GM12878 (cell line): ENCODE measurements at regions not wholly inside any gene's neighbourhood (a gene's known extent, or its start where the extent isn't known, plus 50 kb on each side); places are given as distances from the start of the nearest gene placed in this dataset.

ENCODE experiments used
- ATAC-seq: fragments of 200-7000 bp; cut with Tn5 transposase; 3 replicates; pipeline ENCODE4 v1.9.1; 2020; ENCODE audit warnings: mild to moderate bottlenecking, moderate library complexity
- BruUV-seq: library from RNA; stranded (reverse); fragments of 400-500 nt; replicated peaks from 2 replicates; lab custom pipeline; 2021; lab: Mats Ljungman, UMichigan
- CTCF ChIA-PET: fragments of 300-600 bp; sonication (Branson Sonifier 250); formaldehyde crosslinking; extraction: SDS; loops from one replicate; lab custom pipeline; 2021; ENCODE audit warnings: inconsistent platforms; lab: Yijun Ruan, JAX
- POLR2A ChIA-PET: fragments of 350-600 bp; formaldehyde crosslinking; extraction: SDS; loops from one replicate; lab custom pipeline; 2021; ENCODE audit warnings: inconsistent platforms; lab: Charles Lee
- RAD21 ChIA-PET: fragments of 300-600 bp; sonication (Branson Sonifier 250); formaldehyde crosslinking; loops from one replicate; lab custom pipeline; 2023; ENCODE audit warnings: antibody characterized with exemption; ENCODE audit not compliant: unreplicated experiment; lab: Charles Lee
- SMC1A ChIA-PET: fragments of 300-600 bp; sonication (Branson Sonifier 250); formaldehyde crosslinking; loops from one replicate; lab custom pipeline; 2023; ENCODE audit not compliant: unreplicated experiment, uncharacterized antibody; lab: Charles Lee
- DNase-seq: peaks from one replicate; pipeline ENCODE4 v3.0.0-alpha.2; 2011; ENCODE audit warnings: low read depth, low spot score
- FAIRE-seq: peaks from 3 replicates; lab custom pipeline; 2011; peaks lifted over from hg19 to GRCh38; lab: Jason Lieb, UNC
- H2AFZ ChIP-seq: 2 replicates; pipeline ENCODE4 v1.6.0; 2011; ENCODE audit warnings: low read depth, low read length, control low read depth; ENCODE audit not compliant: control insufficient read depth
- H3K27ac ChIP-seq: 2 replicates; pipeline ENCODE4 v1.5.1; 2011; ENCODE audit warnings: control low read depth; ENCODE audit not compliant: control insufficient read depth, insufficient read depth
- H3K27me3 ChIP-seq, 2 experiments: replicated peaks in 1 of 2; 2 replicates each; pipeline versions ENCODE4 v1.6.0 to v1.6.1; 2011; ENCODE audit warnings: low read length in 1 of 2; ENCODE audit not compliant: control insufficient read depth in 2 of 2, insufficient read depth in 2 of 2
- H3K36me3 ChIP-seq, 2 experiments: 2 replicates each; pipeline ENCODE4 v1.5.1; 2011; ENCODE audit warnings: low read length in 1 of 2; ENCODE audit not compliant: control insufficient read depth in 2 of 2, insufficient read depth in 2 of 2
- H3K4me1 ChIP-seq: 2 replicates; pipeline ENCODE4 v1.6.1; 2011; ENCODE audit warnings: mild to moderate bottlenecking, low read length, moderate library complexity, mixed read lengths; ENCODE audit not compliant: control insufficient read depth, insufficient read depth
- H3K4me2 ChIP-seq: 2 replicates; pipeline ENCODE4 v1.6.0; 2011; ENCODE audit warnings: control low read depth; ENCODE audit not compliant: control insufficient read depth, insufficient read depth
- H3K4me3 ChIP-seq: fragments of 200-600 bp; sonication (generic); 2 replicates; pipeline ENCODE4 v1.5.1; 2016
- H3K79me2 ChIP-seq: 2 replicates; pipeline ENCODE4 v1.6.0; 2011; ENCODE audit warnings: low read length; ENCODE audit not compliant: control insufficient read depth, insufficient read depth
- H3K9ac ChIP-seq: 2 replicates; pipeline ENCODE4 v1.8.0; 2011; ENCODE audit warnings: low read length, control low read depth, mixed read lengths; ENCODE audit not compliant: control insufficient read depth, insufficient read depth
- H3K9me3 ChIP-seq: replicated peaks from 3 replicates; pipeline ENCODE4 v1.5.1; 2011; ENCODE audit warnings: mild to moderate bottlenecking, low read length; ENCODE audit not compliant: control insufficient read depth, insufficient read depth
- H4K20me1 ChIP-seq: 2 replicates; pipeline ENCODE4 v1.6.0; 2011; ENCODE audit not compliant: control insufficient read depth, insufficient read depth
- CBFB ChIP-seq: IDR thresholded peaks from 2 replicates; pipeline ENCODE4 v1.6.1; 2016; ENCODE audit warnings: antibody characterized with exemption, low read depth
- POU2F2 ChIP-seq: IDR thresholded peaks from 3 replicates; pipeline ENCODE4 v1.6.1; 2011; ENCODE audit warnings: low read depth, mild to moderate bottlenecking, low read length, borderline replicate concordance
- RELB ChIP-seq: fragments of 450-650 bp; IDR thresholded peaks from 2 replicates; pipeline ENCODE4 v1.6.1; 2017; ENCODE audit warnings: low read depth, mild to moderate bottlenecking, moderate library complexity
- whole genome bisulfite sequencing: methylation state at CpG from one replicate; pipeline ENCODE4 v1.1.6; 2016; ENCODE audit warnings: low lambda C conversion rate; ENCODE audit not compliant: insufficient replicate concordance, insufficient coverage; ENCODE audit errors: missing lambda C conversion rate; 5-methylcytosine and 5-hydroxymethylcytosine counted together
- in situ Hi-C: fragments of 300-500 bp; cut with MboI; formaldehyde crosslinking; loops from 9 replicates; pipeline ENCODE4 v1.14.3; 2018; ENCODE audit warnings: mixed read lengths
- intact Hi-C: fragments of 100-400 bp; cut with micrococcal nuclease; formaldehyde crosslinking; loops from one replicate; pipeline ENCODE4 v1.14.2; 2022; ENCODE audit not compliant: unreplicated experiment
- TF ChIP-seq, protein P1 (sequence below): IDR thresholded peaks from 2 replicates; pipeline ENCODE4 v1.6.1; 2011; ENCODE audit warnings: borderline replicate concordance, low read depth, mild to moderate bottlenecking, moderate library complexity, low read length; ENCODE audit not compliant: insufficient read depth, poor library complexity, severe bottlenecking

DNA sequence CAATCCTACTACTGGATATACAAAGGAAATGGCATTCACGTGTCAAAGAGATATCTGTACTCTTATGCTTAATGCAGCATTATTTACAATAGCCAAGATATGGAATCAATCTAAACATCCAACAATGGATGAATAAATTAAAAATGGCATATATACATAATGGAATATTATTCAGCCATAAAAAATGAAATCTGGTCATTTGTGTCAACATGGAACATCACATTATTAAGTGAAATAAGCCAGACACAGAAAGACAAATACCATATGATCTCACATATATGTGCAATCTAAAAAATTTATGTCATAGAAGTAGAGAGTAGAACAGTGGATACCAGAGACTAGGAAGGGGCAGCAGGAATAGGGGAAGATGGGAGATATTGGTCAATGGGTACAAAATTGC, 228.8 kb upstream of the TBX3 start (continued):
- TF ChIP-seq RELB, result no peak

DNA sequence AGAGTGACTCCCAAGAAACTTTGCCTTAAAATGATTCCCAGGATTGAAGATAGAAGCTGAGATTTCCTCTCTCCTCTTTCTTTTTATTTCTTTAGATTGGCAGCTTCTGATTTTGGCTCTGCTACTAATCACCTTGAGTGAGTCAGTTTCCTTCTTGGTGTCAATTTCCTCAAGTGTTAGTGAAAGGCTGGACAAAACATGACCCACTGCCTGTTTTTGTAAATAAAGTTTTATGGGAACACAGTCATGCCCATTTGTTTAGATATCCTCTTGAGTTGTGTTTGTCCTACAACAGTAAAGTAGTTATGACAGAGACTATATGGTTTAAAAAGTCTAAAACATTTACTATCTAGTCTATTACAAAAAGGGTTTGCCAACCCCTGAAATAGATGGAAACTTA, 227.2 kb upstream of the TBX3 start:
- Histone ChIP-seq H3K4me2 (no peak overlapping the region), H3K27me3 (no peaks in the 10 kb centered on the region), H3K27ac (no peak overlapping the region), H3K36me3 (no peaks in the 10 kb centered on the region), H3K4me3 (no peak overlapping the region), H4K20me1 (no peaks in the 10 kb centered on the region), H3K79me2 (no peaks in the 10 kb centered on the region), H3K9ac (no peak overlapping the region), H3K9me3 (no peaks in the 10 kb centered on the region), H2AFZ (no peak overlapping the region), H3K4me1 (no peaks in the 10 kb centered on the region)
- BruUV-seq, result no TSS peak
- intact Hi-C loops (no loop called here), in situ Hi-C loops (no loop called here)
- TF ChIP-seq POU2F2, result no peak
- DNase-seq (no peak), FAIRE-seq (no peak), ATAC-seq (no peak)
- POLR2A ChIA-PET, result no interaction called here
- SMC1A ChIA-PET, result no interaction called here
- CTCF ChIA-PET, result no interaction called here
- RAD21 ChIA-PET, result no interaction called here

GRCh38 chr12:114904254-114905003, 220.5 kb upstream of the TBX3 start:
- Histone ChIP-seq H3K27ac (no peak overlapping the region), H3K36me3 (no peaks in the 10 kb centered on the region), H3K9ac (no peak overlapping the region), H3K27me3 (no peaks in the 10 kb centered on the region), H3K4me3 (no peak overlapping the region), H4K20me1 (no peaks in the 10 kb centered on the region), H3K9me3 (no peaks in the 10 kb centered on the region; the same call in 1 of the 3 replicates), H3K4me2 (no peak overlapping the region), H2AFZ (no peak overlapping the region), H3K4me1 (no peaks in the 10 kb centered on the region), H3K79me2 (no peaks in the 10 kb centered on the region)
- BruUV-seq, result no TSS peak
- no peak for TF ChIP-seq CBFB
- TF ChIP-seq, protein P1, sequence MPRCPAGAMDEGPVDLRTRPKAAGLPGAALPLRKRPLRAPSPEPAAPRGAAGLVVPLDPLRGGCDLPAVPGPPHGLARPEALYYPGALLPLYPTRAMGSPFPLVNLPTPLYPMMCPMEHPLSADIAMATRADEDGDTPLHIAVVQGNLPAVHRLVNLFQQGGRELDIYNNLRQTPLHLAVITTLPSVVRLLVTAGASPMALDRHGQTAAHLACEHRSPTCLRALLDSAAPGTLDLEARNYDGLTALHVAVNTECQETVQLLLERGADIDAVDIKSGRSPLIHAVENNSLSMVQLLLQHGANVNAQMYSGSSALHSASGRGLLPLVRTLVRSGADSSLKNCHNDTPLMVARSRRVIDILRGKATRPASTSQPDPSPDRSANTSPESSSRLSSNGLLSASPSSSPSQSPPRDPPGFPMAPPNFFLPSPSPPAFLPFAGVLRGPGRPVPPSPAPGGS, result peak; percentile 94
- intact Hi-C loops (no loop called here), in situ Hi-C loops (no loop called here)
- ChIA-PET POLR2A (no interaction called here), RAD21 (no interaction called here), SMC1A (no interaction called here), CTCF (no interaction called here)
- no peak for ATAC-seq
- no peak for DNase-seq
- FAIRE-seq, result no peak
- 27% methylated on average over 7 of the region's 7 CpGs for WGBS
